ENCODE measurements at regions not wholly inside any gene's neighbourhood (a gene's known extent, or its start where the extent isn't known, plus 50 kb on each side); places are given as distances from the start of the nearest gene placed in this dataset.
"Not testable (repeated sequence)": the region's sequence is repeated elsewhere in the genome, so short reads cannot be mapped to it uniquely, and the experiment has no call there.

- TF ChIP-seq CTCF (conservative IDR thresholded peaks at IDR 0.05) (no peak), ZFX (IDR thresholded peaks at IDR 0.05) (no peak)
- H3K27ac ChIP-seq, result no peak overlapping the region
Observed at GRCh38 chr17:71777048-71777640, 343.7 kb upstream of the SOX9 start.

GRCh38 chr17:71779482-71779881, 341.3 kb upstream of the SOX9 start:
- TF ChIP-seq CTCF (conservative IDR thresholded peaks at IDR 0.05) (no peak), ZFX (IDR thresholded peaks at IDR 0.05) (no peak)
- no peak overlapping the region for H3K27ac ChIP-seq

GRCh38 chr17:71780596-71780995, 340.2 kb upstream of the SOX9 start:
- TF ChIP-seq CTCF (conservative IDR thresholded peaks at IDR 0.05), result no peak
- no peak for TF ChIP-seq ZFX (IDR thresholded peaks at IDR 0.05)
- no peak overlapping the region for H3K27ac ChIP-seq

- H3K27ac ChIP-seq, result not testable (repeated sequence)
Observed at GRCh38 chr17:71782021-71782420, 338.8 kb upstream of the SOX9 start.

GRCh38 chr17:71790791-71791190, 330.0 kb upstream of the SOX9 start:
- no peak overlapping the region for H3K27ac ChIP-seq
- TF ChIP-seq CTCF (conservative IDR thresholded peaks at IDR 0.05), result no peak
- TF ChIP-seq ZFX (IDR thresholded peaks at IDR 0.05), result no peak

GRCh38 chr17:71791311-71791710, 329.5 kb upstream of the SOX9 start:
- no peak for TF ChIP-seq ZFX (IDR thresholded peaks at IDR 0.05)
- no peak for TF ChIP-seq CTCF (conservative IDR thresholded peaks at IDR 0.05)
- H3K27ac ChIP-seq, result no peak overlapping the region

GRCh38 chr17:71792966-71793365, 327.9 kb upstream of the SOX9 start:
- H3K27ac ChIP-seq, result no peak overlapping the region
- TF ChIP-seq CTCF (conservative IDR thresholded peaks at IDR 0.05) (no peak), ZFX (IDR thresholded peaks at IDR 0.05) (no peak)

- TF ChIP-seq ZFX (IDR thresholded peaks at IDR 0.05) (no peak), CTCF (conservative IDR thresholded peaks at IDR 0.05) (no peak)
- H3K27ac ChIP-seq, result no peak overlapping the region
Observed at GRCh38 chr17:71793518-71793917, 327.3 kb upstream of the SOX9 start.
